WTC11 (cell line): ENCODE measurements at regions not wholly inside any gene's neighbourhood (a gene's known extent, or its start where the extent isn't known, plus 50 kb on each side); places are given as distances from the start of the nearest gene placed in this dataset.

Experiments
- ATAC-seq: fragments of 200-7000 bp; cut with Tn5 transposase; 2 replicates; pipeline ENCODE4 v1.10.0; 2021; ENCODE audit warnings: mild to moderate bottlenecking, moderate library complexity
- CTCF ChIA-PET: fragments of 300-600 bp; sonication (Branson Sonifier 250); formaldehyde crosslinking; loops from one replicate; lab custom pipeline; 2021; ENCODE audit warnings: antibody characterized with exemption; lab: Charles Lee
- POLR2A ChIA-PET: fragments of 350-600 bp; sonication (Branson Sonifier 250); formaldehyde crosslinking; loops from one replicate; lab custom pipeline; 2021; ENCODE audit warnings: antibody characterized with exemption; lab: Charles Lee
- DNase-seq: peaks from one replicate; pipeline ENCODE4 v3.0.0; 2021; ENCODE audit warnings: low spot score
- H3K27ac Mint-ChIP-seq: 2 replicates; pipeline ENCODE4 v1.8.0; 2021; ENCODE audit warnings: mixed read lengths
- H3K27me3 Mint-ChIP-seq: 2 replicates; pipeline ENCODE4 v1.8.0; 2021; ENCODE audit warnings: low read depth, mild to moderate bottlenecking, moderate library complexity, mixed read lengths
- H3K36me3 Mint-ChIP-seq: 2 replicates; pipeline ENCODE4 v1.8.0; 2021; ENCODE audit warnings: mixed read lengths
- H3K4me1 Mint-ChIP-seq: 2 replicates; pipeline ENCODE4 v1.8.0; 2022; ENCODE audit warnings: mixed read lengths
- H3K4me3 Mint-ChIP-seq: 2 replicates; pipeline ENCODE4 v1.8.0; 2021; ENCODE audit warnings: mild to moderate bottlenecking, moderate library complexity, mixed read lengths
- H3K9me3 Mint-ChIP-seq: 2 replicates; pipeline ENCODE4 v1.8.0; 2021; ENCODE audit warnings: mixed read lengths
- AFF4 ChIP-seq: sonication (generic); formaldehyde crosslinking; IDR thresholded peaks from 2 replicates; pipeline ENCODE4 v1.8.1; 2023; ENCODE audit warnings: mild to moderate bottlenecking, missing genetic modification reagents, borderline replicate concordance
- ATF1 ChIP-seq: sonication (generic); formaldehyde crosslinking; IDR thresholded peaks from 2 replicates; pipeline ENCODE4 v1.8.1; 2023; ENCODE audit warnings: mild to moderate bottlenecking, moderate library complexity, missing genetic modification reagents
- CDX4 ChIP-seq: fragments of 250-450 bp; sonication (Bioruptor Pico); IDR thresholded peaks from 2 replicates; pipeline ENCODE4 v1.9.0; 2021; ENCODE audit warnings: moderate library complexity, mild to moderate bottlenecking, inconsistent platforms, borderline replicate concordance
- E2F5 ChIP-seq: sonication (generic); formaldehyde crosslinking; IDR thresholded peaks from 2 replicates; pipeline ENCODE4 v1.8.1; 2022; ENCODE audit warnings: mild to moderate bottlenecking, moderate library complexity, missing genetic modification reagents
- ERG ChIP-seq: fragments of 250-450 bp; sonication (Bioruptor Pico); IDR thresholded peaks from 2 replicates; pipeline ENCODE4 v1.8.0; 2021; ENCODE audit warnings: mild to moderate bottlenecking
- GTF2I ChIP-seq: fragments of 250-450 bp; sonication (Bioruptor Pico); conservative IDR thresholded peaks from 2 replicates; pipeline ENCODE4 v1.4.0; 2021; ENCODE audit warnings: mild to moderate bottlenecking
- IRF1 ChIP-seq: sonication (generic); formaldehyde crosslinking; IDR thresholded peaks from 2 replicates; pipeline ENCODE4 v1.8.0; 2023; ENCODE audit warnings: missing genetic modification reagents
- IRF2 ChIP-seq: sonication (generic); formaldehyde crosslinking; IDR thresholded peaks from 2 replicates; pipeline ENCODE4 v1.8.0; 2022; ENCODE audit warnings: low read depth, missing genetic modification reagents, borderline replicate concordance
- KAT7 ChIP-seq: sonication (generic); formaldehyde crosslinking; IDR thresholded peaks from 2 replicates; pipeline ENCODE4 v1.8.1; 2023; ENCODE audit warnings: missing genetic modification reagents, mild to moderate bottlenecking, borderline replicate concordance
- MLX ChIP-seq: sonication (generic); formaldehyde crosslinking; IDR thresholded peaks from 2 replicates; pipeline ENCODE4 v1.8.1; 2023; ENCODE audit warnings: mild to moderate bottlenecking, missing genetic modification reagents, moderate library complexity
- PREB ChIP-seq: sonication (generic); formaldehyde crosslinking; IDR thresholded peaks from 2 replicates; pipeline ENCODE4 v1.8.1; 2022; ENCODE audit warnings: mild to moderate bottlenecking, missing genetic modification reagents, moderate library complexity, borderline replicate concordance
- RELA ChIP-seq: sonication (generic); formaldehyde crosslinking; IDR thresholded peaks from 2 replicates; pipeline ENCODE4 v1.8.1; 2022; ENCODE audit warnings: missing genetic modification reagents, mild to moderate bottlenecking, borderline replicate concordance
- ZNF121 ChIP-seq: sonication (generic); formaldehyde crosslinking; IDR thresholded peaks from 2 replicates; pipeline ENCODE4 v1.8.0; 2023; ENCODE audit warnings: missing genetic modification reagents
- ZNF281 ChIP-seq: sonication (generic); formaldehyde crosslinking; IDR thresholded peaks from 2 replicates; pipeline ENCODE4 v1.8.0; 2023; ENCODE audit warnings: mild to moderate bottlenecking, missing genetic modification reagents
- ZNF396 ChIP-seq: fragments of 250-450 bp; sonication (Bioruptor Pico); IDR thresholded peaks from 2 replicates; pipeline ENCODE4 v1.8.0; 2021; ENCODE audit warnings: mild to moderate bottlenecking, moderate library complexity, borderline replicate concordance
- ZNF416 ChIP-seq: fragments of 250-450 bp; sonication (Bioruptor Pico); IDR thresholded peaks from 2 replicates; pipeline ENCODE4 v1.9.0; 2021; ENCODE audit warnings: mild to moderate bottlenecking, inconsistent platforms
- ZNF512 ChIP-seq: sonication (generic); formaldehyde crosslinking; IDR thresholded peaks from 2 replicates; pipeline ENCODE4 v1.8.1; 2022; ENCODE audit warnings: missing genetic modification reagents, borderline replicate concordance
- ZSCAN18 ChIP-seq: fragments of 250-450 bp; sonication (Bioruptor Pico); IDR thresholded peaks from 2 replicates; pipeline ENCODE4 v2.1.2; 2022; ENCODE audit warnings: mild to moderate bottlenecking, moderate library complexity

- TF ChIP-seq IRF1 (CRISPR knock-in tag) (no peak), ZNF512 (CRISPR knock-in tag) (no peak), ERG (CRISPR knock-in tag) (no peak), CDX4 (CRISPR knock-in tag) (no peak), AFF4 (CRISPR knock-in tag) (no peak)
These were observed 118.3 kb downstream of the FAT3 start (continued) for GRCh38 chr11:92342886-92343285.

GRCh38 chr11:92346220-92346619 lies 121.6 kb downstream of the FAT3 start:
- Mint-ChIP-seq H3K27ac (no peak overlapping the region), H3K36me3 (no peaks in the 10 kb centered on the region), H3K9me3 (no peaks in the 10 kb centered on the region), H3K4me1 (peaks cover 70% of the 10 kb centered on the region), H3K27me3 (no peaks in the 10 kb centered on the region), H3K4me3 (no peak overlapping the region)
- TF ChIP-seq ZNF416 (no peak), ZNF121 (CRISPR knock-in tag) (no peak), ATF1 (CRISPR knock-in tag) (no peak), ZSCAN18 (CRISPR knock-in tag) (no peak), KAT7 (CRISPR knock-in tag) (no peak), PREB (CRISPR knock-in tag) (no peak), ZNF281 (no peak), RELA (CRISPR knock-in tag) (no peak), MLX (no peak), GTF2I (no peak), E2F5 (no peak), CDX4 (CRISPR knock-in tag) (no peak), IRF2 (CRISPR knock-in tag) (no peak), ZNF396 (CRISPR knock-in tag) (no peak)
- ChIA-PET CTCF (interaction anchor here (0.6 to 1.8 kb wide), 7 partner anchors 14 to 463 kb away, joined by 3 to 6 read pairs (median 3); no protein-coding TSS in a partner anchor), POLR2A (interaction anchor here (0.5 kb wide), 1 partner anchor 66 kb away, joined by 3 read pairs; no protein-coding TSS in a partner anchor)
- DNase-seq (no peak), ATAC-seq (no peak)
